Liver (tissue), 3 donors: ENCODE measurements at regions not wholly inside any gene's neighbourhood (a gene's known extent, or its start where the extent isn't known, plus 50 kb on each side); places are given as distances from the start of the nearest gene placed in this dataset.

Source experiments
- HNF4G ChIP-seq: IDR thresholded peaks from 2 replicates; pipeline ENCODE4 v1.6.1; 2016; ENCODE audit warnings: antibody characterized with exemption
- JUND ChIP-seq, 2 donors: IDR thresholded peaks; 2 replicates each; pipeline ENCODE4 v1.6.1; 2016; ENCODE audit warnings: antibody characterized with exemption in 2 of 2
- MAX ChIP-seq: IDR thresholded peaks from 2 replicates; pipeline ENCODE4 v1.6.1; 2016; ENCODE audit warnings: antibody characterized with exemption
- RAD21 ChIP-seq, 2 donors: IDR thresholded peaks; 2 replicates each; pipeline ENCODE4 v1.6.1; 2016; ENCODE audit warnings: antibody characterized with exemption in 2 of 2, mild to moderate bottlenecking in 2 of 2
- REST ChIP-seq: IDR thresholded peaks from 2 replicates; pipeline ENCODE4 v1.6.1; 2016; ENCODE audit warnings: antibody characterized with exemption, mild to moderate bottlenecking
- YY1 ChIP-seq: IDR thresholded peaks from 2 replicates; pipeline ENCODE4 v1.6.1; 2016; ENCODE audit warnings: antibody characterized with exemption, mild to moderate bottlenecking
- TF ChIP-seq, protein P1 (sequence below): fragments of 150-350 bp; IDR thresholded peaks from 2 replicates; pipeline ENCODE4 v1.5.1; 2017; ENCODE audit warnings: improper control_type of control experiment, low read depth, low read length; ENCODE audit not compliant: missing input control
- TF ChIP-seq, protein P2 (sequence below): IDR thresholded peaks from 2 replicates; pipeline ENCODE4 v1.6.1; 2016; ENCODE audit warnings: antibody characterized with exemption
- donor health status: healthy.
- donor health status: healthy.

DNA sequence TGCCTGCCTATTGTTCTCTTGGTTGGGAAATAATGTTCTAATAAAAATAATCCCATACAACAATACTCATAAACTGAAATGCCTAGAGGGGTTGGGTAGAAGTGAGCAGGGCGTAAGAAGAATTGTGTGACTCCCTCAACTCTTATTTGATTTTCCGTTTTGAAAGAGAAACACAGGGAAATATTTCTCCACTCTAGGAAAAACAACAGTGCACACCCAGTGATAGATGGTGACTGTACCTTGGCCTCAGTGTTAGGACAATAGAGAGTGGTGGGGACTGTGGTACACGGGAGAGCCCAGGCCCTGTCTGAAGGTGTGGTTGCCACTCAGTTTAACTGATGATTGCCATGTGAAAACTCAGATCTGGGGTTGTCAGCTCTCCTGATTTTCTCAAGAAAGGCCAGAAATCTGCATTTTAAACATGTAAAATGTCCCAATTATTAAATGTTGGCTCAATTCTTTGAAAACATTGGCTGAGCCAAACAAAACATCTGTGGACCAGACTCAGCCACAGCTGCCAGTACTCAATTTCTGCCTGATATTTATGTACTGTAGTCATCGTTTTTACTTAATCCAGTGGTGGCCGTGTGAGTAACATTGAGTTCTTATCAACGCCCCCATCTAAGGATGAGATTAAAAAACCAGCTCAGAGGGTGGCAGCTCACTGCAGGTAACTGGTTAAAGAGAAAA lies 103.8 kb upstream of the ZNF618 start:
- TF ChIP-seq YY1 (no peak), RAD21 (IDR thresholded peaks at IDR 0.05) (no peak), MAX (no peak), REST (no peak), JUND (IDR thresholded peaks at IDR 0.05) (no peak), HNF4G (no peak)
- TF ChIP-seq, protein P1, sequence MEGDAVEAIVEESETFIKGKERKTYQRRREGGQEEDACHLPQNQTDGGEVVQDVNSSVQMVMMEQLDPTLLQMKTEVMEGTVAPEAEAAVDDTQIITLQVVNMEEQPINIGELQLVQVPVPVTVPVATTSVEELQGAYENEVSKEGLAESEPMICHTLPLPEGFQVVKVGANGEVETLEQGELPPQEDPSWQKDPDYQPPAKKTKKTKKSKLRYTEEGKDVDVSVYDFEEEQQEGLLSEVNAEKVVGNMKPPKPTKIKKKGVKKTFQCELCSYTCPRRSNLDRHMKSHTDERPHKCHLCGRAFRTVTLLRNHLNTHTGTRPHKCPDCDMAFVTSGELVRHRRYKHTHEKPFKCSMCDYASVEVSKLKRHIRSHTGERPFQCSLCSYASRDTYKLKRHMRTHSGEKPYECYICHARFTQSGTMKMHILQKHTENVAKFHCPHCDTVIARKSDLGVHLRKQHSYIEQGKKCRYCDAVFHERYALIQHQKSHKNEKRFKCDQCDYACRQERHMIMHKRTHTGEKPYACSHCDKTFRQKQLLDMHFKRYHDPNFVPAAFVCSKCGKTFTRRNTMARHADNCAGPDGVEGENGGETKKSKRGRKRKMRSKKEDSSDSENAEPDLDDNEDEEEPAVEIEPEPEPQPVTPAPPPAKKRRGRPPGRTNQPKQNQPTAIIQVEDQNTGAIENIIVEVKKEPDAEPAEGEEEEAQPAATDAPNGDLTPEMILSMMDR, result no peak
- TF ChIP-seq, protein P2, sequence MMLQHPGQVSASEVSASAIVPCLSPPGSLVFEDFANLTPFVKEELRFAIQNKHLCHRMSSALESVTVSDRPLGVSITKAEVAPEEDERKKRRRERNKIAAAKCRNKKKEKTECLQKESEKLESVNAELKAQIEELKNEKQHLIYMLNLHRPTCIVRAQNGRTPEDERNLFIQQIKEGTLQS, result no peak
